ENCODE measurements at regions not wholly inside any gene's neighbourhood (a gene's known extent, or its start where the extent isn't known, plus 50 kb on each side); places are given as distances from the start of the nearest gene placed in this dataset.

GRCh38 chr15:95897651-95898050 lies 432.8 kb upstream of the NR2F2 start:
- DNase-seq = no peak

DNA sequence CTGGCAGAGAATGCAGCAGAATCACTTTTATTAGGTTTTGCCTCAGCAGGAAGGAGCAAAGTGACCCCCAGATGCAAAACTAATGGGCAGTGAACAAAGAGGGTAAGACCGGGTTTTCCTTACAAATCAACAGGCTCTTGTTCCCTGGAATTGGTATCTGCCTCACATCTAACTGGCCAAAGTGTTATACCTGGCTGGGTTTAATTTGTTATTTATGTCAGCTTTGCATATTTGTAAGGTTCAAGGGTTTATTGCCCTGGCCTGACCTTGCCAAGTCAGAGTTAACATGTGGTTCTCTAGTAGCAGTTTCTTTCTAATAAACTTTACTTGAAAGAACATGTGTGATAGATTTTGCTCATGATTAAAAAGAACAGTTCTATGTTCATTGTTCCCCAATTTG lies 431.7 kb upstream of the NR2F2 start:
- DNase-seq = no peak

- DNase-seq = no peak
Measured at GRCh38 chr15:95901271-95901670, 429.2 kb upstream of the NR2F2 start.

DNA sequence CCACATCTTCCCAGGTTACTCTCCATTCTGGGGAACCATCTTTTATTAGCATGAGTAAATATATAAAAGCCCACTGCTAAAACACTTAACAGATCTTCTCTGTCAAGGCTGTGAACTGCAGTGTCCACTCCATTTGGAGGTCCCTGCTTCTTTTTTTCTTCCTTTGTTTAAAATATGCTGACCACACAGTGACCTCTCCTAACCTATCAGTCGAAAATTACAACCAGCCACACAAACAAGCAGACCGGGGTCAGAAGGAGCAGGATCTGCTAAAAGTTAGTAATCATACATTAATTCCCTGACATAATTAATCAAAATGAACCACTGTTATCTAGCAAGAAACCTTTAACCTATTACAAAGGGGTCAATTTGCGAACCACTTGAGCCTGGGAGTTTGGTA lies 427.9 kb upstream of the NR2F2 start:
- no peak for DNase-seq

DNA sequence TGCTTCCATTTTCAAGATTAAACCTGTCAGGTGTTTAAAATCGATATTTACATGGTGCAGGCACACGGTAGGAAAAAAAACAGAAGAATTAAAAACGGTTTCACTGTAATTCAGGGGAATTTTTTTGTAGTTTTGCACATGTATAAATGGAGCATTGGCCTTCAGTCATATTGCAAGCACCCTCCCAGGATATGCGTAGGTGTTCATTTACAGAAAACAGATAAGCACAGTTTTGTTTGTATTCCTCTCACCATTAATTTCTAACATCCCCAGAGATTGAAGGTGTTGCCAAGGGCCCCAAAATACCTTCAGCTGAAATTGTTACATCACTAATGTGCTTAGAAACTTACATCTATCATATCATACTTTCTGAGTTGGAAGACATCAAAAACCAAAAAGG lies 427.1 kb upstream of the NR2F2 start:
- no peak for DNase-seq

DNA sequence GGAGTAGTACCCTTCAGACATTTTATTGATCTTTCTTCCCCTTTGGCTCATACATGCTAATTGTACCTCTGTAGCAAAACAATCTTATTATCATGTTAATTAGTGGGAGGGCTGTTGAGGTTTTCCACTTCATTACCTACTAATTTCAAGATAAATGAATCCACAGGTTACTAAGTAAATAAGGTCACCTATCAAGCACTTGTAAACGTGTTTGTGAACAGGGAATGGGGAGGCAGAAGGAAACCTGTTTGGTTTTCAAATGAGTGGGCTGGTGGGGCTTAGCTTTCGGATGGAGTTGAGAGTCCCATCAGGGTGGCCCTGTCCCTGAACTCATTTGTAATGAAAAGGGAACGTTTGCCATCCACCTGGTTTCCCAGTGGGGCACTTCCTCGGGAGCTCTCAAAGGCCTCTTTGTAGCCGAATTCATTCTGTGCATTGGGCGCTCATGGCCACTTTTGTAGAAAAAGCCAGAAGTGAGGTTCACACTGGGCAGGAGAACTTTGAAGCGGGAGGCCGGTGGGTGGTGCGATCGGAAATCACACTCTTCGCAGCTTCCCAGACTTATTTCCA lies 419.8 kb upstream of the NR2F2 start:
- DNase-seq = no peak

DNA sequence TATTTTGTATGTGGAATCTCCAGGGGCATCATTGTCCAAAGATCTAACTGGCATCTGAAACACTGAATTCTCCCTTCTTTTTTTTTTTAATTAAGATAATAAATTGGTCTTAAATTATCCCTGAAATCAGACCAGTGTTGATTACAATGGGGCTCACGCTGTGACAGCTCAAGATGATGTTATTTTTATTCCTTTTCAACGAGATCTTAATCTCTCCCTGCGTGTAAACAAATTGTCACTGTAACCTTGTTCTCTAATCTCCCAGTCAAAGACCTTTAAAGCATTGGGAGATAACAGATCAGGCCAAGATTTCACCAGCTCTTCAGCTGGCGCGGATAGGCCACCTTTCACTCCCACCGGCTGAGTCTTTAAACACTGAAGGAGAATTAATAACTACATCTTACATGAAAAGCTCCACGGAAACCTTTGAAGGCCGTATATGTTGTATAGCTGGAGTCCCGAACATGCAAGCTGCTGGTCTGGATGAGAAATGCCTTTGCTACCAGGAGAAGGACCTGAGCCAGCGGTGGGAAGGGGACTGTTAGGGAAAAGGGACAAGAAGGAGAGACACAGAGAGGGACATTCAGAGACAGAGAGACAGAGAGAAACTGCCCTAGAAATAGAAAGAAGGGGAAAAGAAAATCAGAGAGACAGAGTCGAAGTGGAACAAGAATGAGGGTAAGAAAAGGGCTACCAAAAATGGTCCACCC lies 418.8 kb upstream of the NR2F2 start:
- no peak for DNase-seq

- DNase-seq = no peak
Measured at GRCh38 chr15:95912280-95912625, 418.2 kb upstream of the NR2F2 start.

DNA sequence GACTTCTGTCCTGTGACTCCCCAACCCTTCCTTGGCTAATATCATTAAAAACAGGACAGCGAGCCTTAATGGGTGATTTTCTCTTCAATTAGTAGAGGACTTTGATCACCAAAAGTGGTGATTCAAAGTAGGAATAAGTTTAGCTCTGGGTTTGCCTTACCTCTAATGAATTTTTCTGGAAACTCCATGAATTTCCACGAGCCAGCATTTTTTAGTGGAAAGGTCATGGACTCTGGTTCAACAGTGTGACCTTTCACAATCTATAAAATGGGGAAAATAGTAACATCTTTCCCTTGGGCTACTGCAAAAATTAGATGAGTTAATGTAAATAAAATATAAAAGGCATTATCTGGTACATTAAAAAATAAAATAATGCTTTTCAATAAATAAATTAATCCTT lies 417.8 kb upstream of the NR2F2 start:
- DNase-seq = no peak

- no peak for DNase-seq
Measured at GRCh38 chr15:95916568-95916967, 413.9 kb upstream of the NR2F2 start.

DNA sequence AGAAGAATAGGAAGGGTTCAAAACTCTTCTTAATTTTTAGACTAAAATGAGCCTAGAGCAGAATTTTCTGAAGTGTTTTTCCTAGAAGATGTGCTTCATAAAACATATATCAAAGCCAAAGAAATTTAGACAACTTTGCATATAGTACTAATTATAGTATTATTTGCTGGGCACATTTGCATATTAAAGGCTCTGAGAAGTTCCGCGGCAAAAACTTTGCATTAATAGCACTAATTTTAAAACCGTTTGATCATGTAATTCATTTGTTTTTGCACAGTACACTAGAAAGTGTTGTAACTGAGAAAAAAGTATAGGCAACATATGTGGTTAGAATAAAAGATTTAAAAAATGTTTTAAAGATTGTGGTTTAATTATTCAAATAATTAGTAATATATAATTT lies 412.0 kb upstream of the NR2F2 start:
- no peak for DNase-seq

DNA sequence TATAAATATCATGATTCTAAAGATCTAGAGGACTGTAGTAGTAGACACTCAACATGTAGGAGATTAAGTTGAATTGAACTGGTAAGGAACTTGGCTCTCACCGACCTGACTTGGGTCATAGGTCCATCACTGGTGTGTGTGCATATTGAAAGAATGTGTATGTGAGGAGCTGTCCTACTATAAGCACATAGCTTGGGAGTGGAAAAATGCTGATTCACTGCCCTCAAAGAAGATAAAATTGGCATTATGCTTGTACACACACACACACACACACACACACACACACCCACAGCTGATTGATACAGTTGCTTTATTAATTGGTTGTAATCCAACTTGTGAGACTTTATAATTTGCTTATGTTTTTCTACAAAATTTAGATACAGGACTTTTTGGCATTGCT lies 411.0 kb upstream of the NR2F2 start:
- no peak for DNase-seq

DNA sequence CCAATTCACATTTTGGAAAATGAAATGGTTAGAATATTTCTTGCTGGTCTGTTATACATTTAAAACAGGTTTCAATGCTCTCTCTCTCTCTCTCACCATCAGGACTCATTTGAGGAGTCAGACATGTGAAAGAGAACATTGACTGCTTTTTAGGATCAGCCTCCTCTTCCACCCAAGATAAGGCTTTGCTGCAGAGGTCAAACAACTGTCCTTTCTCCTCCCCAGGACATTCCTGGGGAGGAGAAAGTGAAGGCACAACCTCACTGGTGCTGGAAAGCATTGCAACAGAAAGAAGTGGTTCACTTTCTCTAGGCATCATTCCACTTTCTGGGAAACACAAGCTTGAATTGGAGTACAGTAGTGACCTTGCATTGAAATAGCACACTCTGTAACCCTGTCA lies 409.1 kb upstream of the NR2F2 start:
- DNase-seq = no peak

- no peak for DNase-seq
Measured at GRCh38 chr15:95922431-95922830, 408.1 kb upstream of the NR2F2 start.

GRCh38 chr15:95923792-95924191 lies 406.7 kb upstream of the NR2F2 start:
- DNase-seq = no peak

DNA sequence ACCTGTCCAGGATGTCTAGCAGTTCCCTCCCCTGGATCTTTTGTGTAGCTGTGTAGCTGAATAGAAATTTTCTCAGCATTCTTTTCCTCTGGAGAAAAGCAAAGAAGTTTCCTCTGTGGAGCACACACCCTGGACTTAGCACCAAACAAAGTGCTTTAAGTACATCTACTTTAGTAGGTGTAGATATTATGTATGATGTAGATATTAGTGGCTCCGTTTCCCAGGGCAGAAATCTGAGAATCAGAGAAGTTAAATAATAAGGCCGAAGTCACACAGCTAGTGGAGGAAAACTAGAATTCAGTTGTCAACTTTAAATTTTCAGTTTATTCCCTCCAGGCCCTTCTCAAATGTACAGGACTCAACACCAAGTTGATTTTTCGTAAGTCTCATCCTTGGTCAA lies 401.7 kb upstream of the NR2F2 start:
- DNase-seq = no peak

GRCh38 chr15:95929232-95929846 lies 401.2 kb upstream of the NR2F2 start:
- peak in 1 of 4 experiments; percentile 6 for DNase-seq

- DNase-seq = no peak
Measured at GRCh38 chr15:95930659-95931375, 399.7 kb upstream of the NR2F2 start.

DNA sequence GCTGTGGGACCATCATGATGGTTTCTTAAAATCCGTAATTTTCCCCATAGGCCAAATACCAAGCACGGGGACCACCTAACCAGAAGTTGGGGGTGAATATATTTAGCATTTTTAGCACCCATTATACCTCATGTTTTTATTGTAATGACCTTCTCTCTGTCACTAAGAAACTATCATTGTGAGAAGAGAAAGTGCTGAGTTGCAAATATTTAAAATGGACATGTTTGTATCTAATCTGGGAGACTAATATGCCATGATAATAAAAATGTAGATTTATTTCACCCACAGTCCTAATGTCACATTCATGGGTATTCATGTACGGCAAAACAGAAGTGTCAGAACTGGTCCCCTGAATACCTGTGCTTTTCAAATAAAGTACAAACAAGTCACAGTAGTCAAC lies 398.9 kb upstream of the NR2F2 start:
- no peak for DNase-seq

DNA sequence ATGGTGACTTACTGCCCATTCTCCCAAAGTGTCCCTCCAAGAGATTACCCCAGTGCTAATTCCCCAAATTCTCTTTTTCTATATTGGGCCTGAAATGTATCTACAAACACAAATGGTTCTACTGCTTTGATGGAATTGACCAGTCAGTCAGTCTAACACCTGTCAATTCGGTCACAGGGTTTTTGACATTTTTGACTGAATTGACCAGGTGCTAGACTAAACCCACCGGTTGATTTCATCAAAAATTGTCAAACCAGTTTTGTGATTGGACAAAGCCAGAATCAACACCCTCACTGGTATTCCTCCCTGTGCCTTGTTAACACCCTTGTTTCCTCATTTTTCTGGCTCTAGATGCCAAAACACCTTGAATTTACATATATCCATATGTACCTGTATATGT lies 398.4 kb upstream of the NR2F2 start:
- DNase-seq = no peak

DNA sequence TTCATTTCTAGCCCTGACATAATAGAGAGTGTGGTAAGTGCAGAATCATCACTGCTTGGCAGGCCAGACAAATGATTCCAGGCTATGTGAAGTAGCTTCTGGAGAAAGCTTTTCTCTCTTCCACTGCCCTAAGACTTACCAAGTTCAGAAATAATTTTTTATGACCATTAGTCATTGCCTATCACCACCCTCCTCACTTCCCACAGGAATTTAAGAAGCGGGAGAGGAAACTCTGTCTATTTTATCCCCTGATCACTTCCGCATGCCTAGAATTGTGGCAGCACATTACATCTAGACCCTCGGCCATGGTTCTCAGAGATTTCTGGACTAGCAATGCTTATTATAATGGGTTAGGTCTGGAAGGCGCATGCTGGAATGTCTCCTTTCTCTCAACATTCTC lies 397.8 kb upstream of the NR2F2 start:
- no peak for DNase-seq

DNA sequence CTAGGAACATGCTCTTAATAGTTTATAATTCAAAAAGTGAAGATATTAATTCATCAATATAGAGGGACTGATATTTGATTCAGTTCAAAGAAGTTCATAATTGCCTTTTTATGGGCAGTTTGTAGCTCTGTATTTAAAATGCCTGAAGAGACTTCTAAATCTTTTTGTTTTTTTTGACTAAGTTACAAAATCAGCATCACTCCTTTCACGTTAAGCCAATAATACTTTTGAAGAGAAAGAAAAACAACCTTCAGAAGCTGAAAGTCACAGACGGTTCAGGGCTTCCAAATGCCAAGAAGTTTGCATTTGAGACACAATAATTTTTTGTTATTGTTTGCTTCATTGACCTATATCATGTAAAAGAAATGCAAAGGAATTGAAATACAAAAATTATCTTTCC lies 394.6 kb upstream of the NR2F2 start:
- DNase-seq = no peak

GRCh38 chr15:95937128-95937528 lies 393.4 kb upstream of the NR2F2 start:
- DNase-seq = no peak

DNA sequence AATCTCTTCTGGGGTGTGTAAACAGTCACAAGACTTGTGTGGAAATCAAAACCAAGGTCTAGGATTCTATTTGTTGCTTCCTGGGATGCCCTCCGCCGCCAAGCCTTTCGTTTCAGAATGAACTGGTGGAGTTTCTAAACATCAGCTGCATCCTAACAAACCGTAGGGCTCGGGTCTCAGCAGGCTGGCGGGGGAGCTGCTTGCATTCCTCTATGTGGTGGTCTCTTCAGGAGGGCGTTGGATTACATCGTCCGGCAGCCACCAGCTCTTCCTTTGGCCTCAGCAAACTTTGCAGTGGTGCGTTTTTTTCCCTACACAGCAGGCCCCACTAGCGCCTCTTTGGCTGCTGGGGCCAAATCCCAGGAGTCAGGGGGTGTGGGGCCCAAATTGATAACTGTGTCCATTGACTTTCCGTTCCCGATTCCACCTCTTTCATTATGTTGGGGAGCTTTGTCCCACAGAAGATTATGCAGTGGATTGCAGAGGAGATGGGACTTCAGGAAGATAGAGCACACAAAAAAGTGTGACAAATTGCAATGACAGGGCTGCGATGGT lies 390.0 kb upstream of the NR2F2 start:
- no peak for DNase-seq
